ENCODE measurements at regions not wholly inside any gene's neighbourhood (a gene's known extent, or its start where the extent isn't known, plus 50 kb on each side); places are given as distances from the start of the nearest gene placed in this dataset.

DNA sequence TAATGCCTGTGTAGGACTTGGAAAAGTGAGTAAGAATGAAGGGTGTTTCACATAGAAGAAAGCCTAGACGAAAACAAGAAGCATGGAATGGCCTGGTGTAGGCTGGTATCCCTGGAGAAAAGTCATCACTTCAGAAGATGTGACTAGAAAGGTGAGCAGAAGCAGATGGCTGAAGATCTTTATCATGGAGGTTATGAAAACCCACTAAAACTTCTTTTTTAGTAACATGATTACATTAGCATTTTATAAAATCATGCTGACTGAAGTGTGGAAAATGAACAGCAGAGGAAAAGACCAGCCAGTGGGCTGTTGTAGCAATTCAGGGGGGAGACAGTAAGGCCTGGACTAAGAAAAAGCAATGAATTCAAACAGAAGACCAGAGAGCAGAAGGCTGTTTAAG lies 114.5 kb upstream of the G2E3 start:
- TF ChIP-seq ZBTB7A (IDR thresholded peaks at IDR 0.05; ENCODE audit: low read depth) (no peak), TCF12 (IDR thresholded peaks at IDR 0.05; ENCODE audit: low read depth) (no peak), TAF1 (IDR thresholded peaks at IDR 0.05; ENCODE audit: low read depth) (no peak)
- TF ChIP-seq, protein P1, sequence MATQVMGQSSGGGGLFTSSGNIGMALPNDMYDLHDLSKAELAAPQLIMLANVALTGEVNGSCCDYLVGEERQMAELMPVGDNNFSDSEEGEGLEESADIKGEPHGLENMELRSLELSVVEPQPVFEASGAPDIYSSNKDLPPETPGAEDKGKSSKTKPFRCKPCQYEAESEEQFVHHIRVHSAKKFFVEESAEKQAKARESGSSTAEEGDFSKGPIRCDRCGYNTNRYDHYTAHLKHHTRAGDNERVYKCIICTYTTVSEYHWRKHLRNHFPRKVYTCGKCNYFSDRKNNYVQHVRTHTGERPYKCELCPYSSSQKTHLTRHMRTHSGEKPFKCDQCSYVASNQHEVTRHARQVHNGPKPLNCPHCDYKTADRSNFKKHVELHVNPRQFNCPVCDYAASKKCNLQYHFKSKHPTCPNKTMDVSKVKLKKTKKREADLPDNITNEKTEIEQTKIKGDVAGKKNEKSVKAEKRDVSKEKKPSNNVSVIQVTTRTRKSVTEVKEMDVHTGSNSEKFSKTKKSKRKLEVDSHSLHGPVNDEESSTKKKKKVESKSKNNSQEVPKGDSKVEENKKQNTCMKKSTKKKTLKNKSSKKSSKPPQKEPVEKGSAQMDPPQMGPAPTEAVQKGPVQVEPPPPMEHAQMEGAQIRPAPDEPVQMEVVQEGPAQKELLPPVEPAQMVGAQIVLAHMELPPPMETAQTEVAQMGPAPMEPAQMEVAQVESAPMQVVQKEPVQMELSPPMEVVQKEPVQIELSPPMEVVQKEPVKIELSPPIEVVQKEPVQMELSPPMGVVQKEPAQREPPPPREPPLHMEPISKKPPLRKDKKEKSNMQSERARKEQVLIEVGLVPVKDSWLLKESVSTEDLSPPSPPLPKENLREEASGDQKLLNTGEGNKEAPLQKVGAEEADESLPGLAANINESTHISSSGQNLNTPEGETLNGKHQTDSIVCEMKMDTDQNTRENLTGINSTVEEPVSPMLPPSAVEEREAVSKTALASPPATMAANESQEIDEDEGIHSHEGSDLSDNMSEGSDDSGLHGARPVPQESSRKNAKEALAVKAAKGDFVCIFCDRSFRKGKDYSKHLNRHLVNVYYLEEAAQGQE (IDR thresholded peaks at IDR 0.05; ENCODE audit: low read depth): no peak
